ENCODE measurements at regions not wholly inside any gene's neighbourhood (a gene's known extent, or its start where the extent isn't known, plus 50 kb on each side); places are given as distances from the start of the nearest gene placed in this dataset.

- no peaks in the 10 kb centered on the region; a peak in 2 of 7 replicates for H3K36me3 Mint-ChIP-seq (ENCODE audit: insufficient read depth in 1 of 3, low read depth in 3 of 3)
Measured at GRCh38 chr6:101341926-101342325, 51.6 kb upstream of the GRIK2 start.

More at GRCh38 chr6:101341926-101342325, 51.6 kb upstream of the GRIK2 start:
- Histone ChIP-seq H4K20me1 (ENCODE audit: control insufficient read depth, insufficient read depth, insufficient read length) (no peaks in the 10 kb centered on the region), H3K79me2 (ENCODE audit: insufficient read depth, low read length) (no peaks in the 10 kb centered on the region), H3K4ac (ENCODE audit: low read depth, low read length) (no peak overlapping the region), H4K8ac (replicated peaks; ENCODE audit: insufficient read length, low read depth, low read length) (no peak overlapping the region), H3K56ac (ENCODE audit: insufficient read length, low read depth, low read length) (no peak overlapping the region), H3K9ac (ENCODE audit: extremely low read depth, insufficient read length, low read length) (no peak overlapping the region), H2BK120ac (ENCODE audit: low read depth, low read length, poor library complexity, severe bottlenecking) (no peak overlapping the region), H2AK5ac (ENCODE audit: insufficient read length, low read length) (no peak overlapping the region), H4K91ac (ENCODE audit: insufficient read length, low read depth, low read length) (no peak overlapping the region), H3K79me1 (ENCODE audit: insufficient read depth, low read depth, low read length, poor library complexity, severe bottlenecking) (no peaks in the 10 kb centered on the region), H3K27me3 (ENCODE audit: insufficient read depth, low read length) (no peaks in the 10 kb centered on the region), H3K4me1 (ENCODE audit: insufficient read depth, low read length) (no peaks in the 10 kb centered on the region), H3K4me2 (ENCODE audit: insufficient read depth, insufficient read length, low read length) (no peak overlapping the region), H3K23ac (ENCODE audit: insufficient read length, low read depth, low read length) (no peak overlapping the region), H2BK12ac (ENCODE audit: insufficient read length, low read depth, low read length) (no peak overlapping the region), H2BK5ac (ENCODE audit: insufficient read length, low read length) (no peak overlapping the region), H3K9me3 (ENCODE audit: control insufficient read depth, low read depth, low read length) (no peaks in the 10 kb centered on the region), H3K14ac (ENCODE audit: insufficient read depth, low read length) (no peak overlapping the region), H2BK15ac (ENCODE audit: low read depth, low read length) (no peak overlapping the region), H3K23me2 (ENCODE audit: insufficient read length, low read depth, low read length, poor library complexity, severe bottlenecking) (no peaks in the 10 kb centered on the region), H3T11ph (ENCODE audit: low read length) (no peak overlapping the region), H3K18ac (ENCODE audit: insufficient read length, low read depth, low read length) (no peak overlapping the region), H3K27ac (ENCODE audit: insufficient read length, low read depth, low read length) (no peak overlapping the region), H2BK20ac (ENCODE audit: low read depth, low read length, poor library complexity, severe bottlenecking) (no peak overlapping the region), H2AFZ (ENCODE audit: low read length) (peak overlapping the region; percentile 40), H4K5ac (ENCODE audit: insufficient read length, low read depth, low read length) (no peak overlapping the region)
- DNase-seq, result no peak
- Mint-ChIP-seq H3K9me3 (peaks cover 0 to 5% of the 10 kb centered on the region in 2 experiments; a peak in 1 of 5 replicates), H3K27me3 (ENCODE audit: low read depth) (no peaks in the 10 kb centered on the region), H3K4me3 (no peak overlapping the region), H3K4me1 (peaks cover 2% of the 10 kb centered on the region in 2 experiments; a peak in 2 of 4 replicates), H3K27ac (no peak overlapping the region)
- no CpG with 5 or more reads among the region's 1 CpG for WGBS (ENCODE audit: extremely low coverage, insufficient read length, low lambda C conversion rate)
- TF ChIP-seq CTCF (conservative IDR thresholded peaks at IDR 0.05), result no peak

Data from H9 (cell line).